GM18499 (cell line): ENCODE measurements at regions not wholly inside any gene's neighbourhood (a gene's known extent, or its start where the extent isn't known, plus 50 kb on each side); places are given as distances from the start of the nearest gene placed in this dataset.

ENCODE experiments used
- ATAC-seq: cut with Tn5 transposase; IDR thresholded peaks from one replicate; pipeline ENCODE4 v1.9.1; 2021; ENCODE audit warnings: moderate number of reproducible peaks; ENCODE audit not compliant: insufficient read depth, unreplicated experiment

DNA sequence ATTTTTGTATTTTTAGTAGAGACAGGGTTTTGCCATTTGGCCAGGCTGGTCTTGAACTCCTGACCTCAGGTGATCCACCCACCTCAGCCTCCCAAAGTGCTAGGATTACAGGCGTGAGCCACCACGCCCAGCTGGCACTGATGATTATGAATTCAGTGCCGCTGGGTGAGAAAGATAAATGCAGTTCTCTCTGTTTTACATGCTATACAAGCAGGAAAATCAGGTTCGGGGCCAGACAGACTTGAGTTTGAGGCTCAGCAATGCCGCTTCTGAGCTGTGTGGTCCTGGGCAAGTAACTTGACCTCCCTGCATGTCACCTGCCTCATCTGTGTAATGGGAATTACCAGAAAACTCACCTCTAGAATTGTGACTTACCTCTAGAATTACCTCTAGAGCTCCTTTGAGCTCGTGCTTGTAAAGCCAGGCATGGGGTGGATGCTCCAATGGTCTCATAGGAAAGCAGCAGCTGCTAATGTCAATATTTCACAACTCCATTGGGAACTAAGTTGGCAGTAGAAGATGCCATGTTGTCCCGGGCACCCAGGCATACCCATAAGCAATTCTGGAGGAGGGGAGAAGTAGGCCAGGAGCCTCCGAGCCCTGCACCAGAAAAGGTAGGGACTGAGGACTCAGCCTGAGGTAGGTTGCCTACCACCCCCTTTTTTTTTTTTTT, 119.8 kb upstream of the SLC25A33 start:
- no peak for ATAC-seq

DNA sequence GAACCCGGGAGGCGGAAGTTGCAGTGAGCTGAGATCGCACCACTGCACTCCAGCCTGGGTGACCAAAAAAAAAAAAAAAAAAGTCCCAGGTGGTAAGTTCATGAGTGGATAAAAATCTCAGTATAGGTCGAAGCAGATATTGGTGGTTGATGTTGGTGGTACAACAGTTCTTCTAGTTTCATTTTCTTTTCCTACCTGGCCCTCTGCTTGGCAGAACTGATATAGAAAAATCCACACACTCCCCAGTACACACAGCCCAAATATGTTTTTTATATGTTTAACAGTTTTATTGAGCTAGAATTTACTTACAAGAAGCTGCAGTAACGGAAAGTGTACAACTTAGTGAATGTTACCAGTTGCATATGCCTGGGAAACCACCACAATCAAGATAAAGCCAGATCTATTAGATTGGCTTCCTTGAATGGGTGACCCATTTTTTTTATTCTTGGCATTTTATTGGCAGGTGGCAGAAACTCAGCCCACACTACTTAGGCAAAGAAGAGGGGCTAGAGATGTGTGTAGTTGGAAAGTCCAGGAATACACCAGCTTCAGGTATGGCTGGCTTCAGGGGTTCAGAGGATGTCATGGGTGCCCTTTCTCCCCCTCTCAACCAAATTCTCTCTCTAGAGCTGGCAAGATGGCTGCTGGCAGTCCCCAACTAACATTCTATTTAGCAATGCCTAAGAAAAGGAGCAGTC, 118.3 kb upstream of the SLC25A33 start:
- no peak for ATAC-seq

- ATAC-seq = no peak
Measured at GRCh38 chr1:9421533-9421873, 117.8 kb upstream of the SLC25A33 start.

DNA sequence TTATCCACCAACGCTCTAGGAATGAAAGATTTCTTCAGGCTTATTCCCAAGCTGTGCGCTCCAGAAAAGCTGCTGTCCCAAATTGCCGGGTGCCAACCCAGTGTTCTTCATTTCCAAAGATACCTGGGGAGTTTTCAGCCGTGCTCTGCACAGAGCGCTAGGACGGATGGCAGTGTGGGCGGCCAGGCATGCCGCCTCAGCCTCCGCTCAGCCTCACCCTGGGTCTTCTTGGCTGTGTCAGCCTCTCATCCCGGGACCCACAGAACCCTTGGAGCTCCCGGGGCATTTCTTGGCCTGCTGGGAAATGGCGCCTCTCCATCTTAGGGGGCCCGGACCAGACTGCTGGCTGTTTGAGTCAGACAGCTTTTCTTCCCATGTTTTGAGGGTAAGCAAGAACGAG, 116.9 kb upstream of the SLC25A33 start:
- ATAC-seq = no peak

DNA sequence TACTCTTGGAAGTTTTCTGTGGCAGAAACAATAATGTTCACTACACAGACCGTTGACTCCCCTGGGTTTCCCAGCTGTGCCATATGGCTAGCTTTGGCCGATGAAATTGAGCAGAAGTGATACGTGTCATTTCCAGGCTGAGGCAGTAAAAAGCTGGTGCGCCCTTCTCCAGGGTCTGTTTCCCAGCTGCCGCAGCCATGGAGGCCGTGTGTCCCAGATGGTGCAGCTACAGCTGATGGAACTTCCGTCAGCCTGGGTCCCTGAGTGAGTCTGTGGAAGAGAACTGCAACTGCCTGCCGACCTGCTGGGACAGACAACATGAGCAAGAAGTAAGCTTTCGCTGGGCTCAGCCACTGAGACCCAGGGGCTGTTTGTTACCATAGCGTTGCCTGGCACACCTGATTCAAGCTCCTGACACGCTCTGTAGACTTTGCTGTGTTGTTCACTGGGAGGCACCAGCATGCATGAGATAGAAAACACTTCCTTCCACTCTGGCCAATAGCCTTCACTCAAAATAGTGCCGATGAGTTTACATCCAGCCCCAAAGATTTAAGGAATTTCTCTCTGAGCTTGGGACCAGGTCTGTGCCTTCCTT, 116.3 kb upstream of the SLC25A33 start:
- no peak for ATAC-seq

- no peak for ATAC-seq
Measured at GRCh38 chr1:9424261-9424660, 115.0 kb upstream of the SLC25A33 start.

DNA sequence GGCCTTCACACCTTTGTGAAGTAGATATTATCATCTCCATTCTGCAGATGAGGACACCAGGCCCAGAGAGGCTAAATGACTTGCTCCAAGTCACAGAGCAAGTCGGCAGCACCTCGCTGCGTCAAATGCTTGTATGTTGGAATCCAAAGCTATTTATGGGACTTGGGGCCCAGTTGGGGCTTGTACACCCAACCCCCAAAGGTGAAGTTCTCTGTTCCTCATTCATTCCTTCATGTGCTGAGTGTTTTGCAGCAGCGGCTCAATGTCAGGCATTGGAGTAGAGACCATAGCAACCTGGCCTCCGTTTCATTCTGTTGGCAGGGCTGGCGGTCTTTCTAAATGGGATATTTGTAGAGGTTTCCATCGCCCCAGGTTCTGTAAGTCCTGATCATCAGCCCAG, 113.4 kb upstream of the SLC25A33 start:
- no peak for ATAC-seq

DNA sequence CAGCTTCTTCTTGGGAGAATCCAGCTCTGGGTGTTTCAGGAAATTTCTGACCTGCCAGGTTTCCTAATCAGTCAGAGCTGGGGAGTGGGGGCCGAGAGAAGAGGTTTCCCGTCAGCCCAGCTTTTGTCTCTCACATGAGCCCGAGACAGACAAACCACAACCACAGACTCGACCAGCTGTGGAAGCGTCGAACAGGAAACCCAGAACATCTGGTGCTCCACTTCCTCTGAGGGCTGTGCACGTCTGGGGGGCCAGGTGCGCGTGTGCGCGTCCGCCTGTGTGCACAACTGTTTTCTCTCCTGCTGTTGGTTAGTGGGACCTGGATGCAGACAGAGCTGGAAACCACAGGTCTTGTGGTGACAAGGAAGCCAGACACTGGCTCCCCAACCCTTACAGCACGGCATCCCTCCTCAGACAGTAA, 113.0 kb upstream of the SLC25A33 start:
- no peak for ATAC-seq

GRCh38 chr1:9427388-9427787, 111.9 kb upstream of the SLC25A33 start:
- ATAC-seq = no peak

GRCh38 chr1:9428601-9429341, 110.5 kb upstream of the SLC25A33 start:
- peak; percentile 71 for ATAC-seq

- no peak for ATAC-seq
Measured at GRCh38 chr1:9429342-9429711, 109.9 kb upstream of the SLC25A33 start.

DNA sequence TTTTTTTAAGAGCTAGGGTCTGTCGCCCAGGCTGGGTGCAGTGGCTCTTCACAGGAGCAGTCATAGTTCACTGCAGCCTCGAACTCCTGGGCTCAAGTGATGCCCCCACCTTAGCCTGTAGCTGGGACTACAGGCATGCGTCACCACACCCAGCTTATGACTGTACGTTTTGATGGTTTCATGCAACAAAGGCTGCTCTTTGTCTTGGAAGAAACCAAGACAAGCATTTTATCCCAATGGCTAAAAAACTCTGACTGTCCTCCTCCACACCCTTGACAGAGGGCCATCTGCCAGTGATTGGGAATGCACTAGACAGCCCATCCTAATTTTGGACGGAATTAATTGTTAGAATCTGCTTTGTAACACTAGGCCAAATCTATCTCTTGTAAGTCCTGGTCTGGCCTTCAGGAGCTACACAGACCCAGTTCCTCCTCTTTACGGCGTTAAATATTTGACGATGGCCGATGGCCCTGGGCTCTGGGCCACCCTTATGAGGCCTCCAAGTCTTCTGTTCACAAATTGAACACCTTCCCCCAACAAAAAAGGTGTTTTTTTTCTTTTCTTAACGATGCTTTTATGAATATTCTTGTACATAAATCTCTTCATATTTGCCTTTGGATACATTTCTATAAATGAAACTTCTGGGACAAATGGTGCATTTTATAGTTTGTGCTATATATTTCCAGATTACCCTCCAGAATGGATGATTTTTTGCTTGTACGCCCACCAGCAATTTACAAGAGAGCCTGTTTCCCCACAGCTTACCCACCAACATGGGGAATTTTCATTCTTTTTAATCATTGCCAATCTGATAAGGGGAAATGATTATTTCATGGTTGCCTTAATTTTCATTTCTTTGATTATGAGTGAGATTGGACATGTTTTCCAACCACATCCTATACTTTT, 104.8 kb upstream of the SLC25A33 start:
- ATAC-seq = no peak

GRCh38 chr1:9435153-9435636, 104.1 kb upstream of the SLC25A33 start:
- ATAC-seq = no peak

GRCh38 chr1:9435854-9436640, 103.2 kb upstream of the SLC25A33 start:
- ATAC-seq = no peak

DNA sequence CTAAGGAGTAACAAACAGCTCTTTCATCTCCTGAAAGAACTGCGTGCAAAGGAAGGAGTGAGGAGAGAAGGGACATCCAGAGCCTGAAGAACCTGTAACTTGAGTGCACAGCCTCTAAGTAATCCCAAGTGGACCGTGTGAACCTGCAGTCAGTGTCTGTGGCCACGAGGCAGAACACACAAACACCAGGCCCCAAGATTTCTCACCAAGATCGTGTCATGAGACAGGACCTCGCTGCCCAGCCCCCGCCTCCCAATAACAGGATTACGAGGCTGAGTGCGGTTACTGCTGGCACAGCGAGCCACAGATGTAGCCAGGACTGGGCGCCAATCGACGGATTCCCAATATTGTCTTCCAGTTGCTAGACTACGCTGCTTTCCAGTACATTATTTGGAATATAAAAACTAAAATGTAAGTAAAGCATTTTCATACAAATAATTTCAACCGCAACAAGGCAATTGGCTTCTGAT, 101.3 kb upstream of the SLC25A33 start:
- ATAC-seq = no peak

GRCh38 chr1:9438431-9439073, 100.7 kb upstream of the SLC25A33 start:
- ATAC-seq = no peak

- ATAC-seq = no peak
Measured at GRCh38 chr1:9439074-9439761, 100.0 kb upstream of the SLC25A33 start.

DNA sequence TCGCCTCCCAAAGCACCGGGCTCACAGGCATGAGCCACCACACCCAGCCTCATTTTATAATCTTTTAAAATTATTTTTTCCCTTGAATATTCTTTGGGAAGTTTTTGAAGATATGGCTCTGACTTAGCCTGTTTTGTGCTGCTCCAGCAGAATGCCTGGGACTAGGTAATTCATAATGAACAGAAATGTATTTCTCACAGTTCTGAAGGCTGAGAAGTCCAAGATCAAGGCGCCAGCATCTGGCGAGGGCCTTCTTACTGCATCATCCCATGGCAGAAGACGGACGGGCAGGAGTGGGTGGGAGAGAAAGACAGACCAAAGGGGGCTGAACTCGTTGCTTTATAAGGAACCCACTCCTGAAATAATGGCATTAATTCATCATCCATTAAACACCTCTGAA, 99.0 kb upstream of the SLC25A33 start:
- no peak for ATAC-seq
